C4-2B (cell line): ENCODE measurements at regions not wholly inside any gene's neighbourhood (a gene's known extent, or its start where the extent isn't known, plus 50 kb on each side); places are given as distances from the start of the nearest gene placed in this dataset.

ENCODE experiments used
- CTCF ChIP-seq: fragments of 450-650 bp; conservative IDR thresholded peaks from 2 replicates; pipeline ENCODE4 v1.5.1; 2017; ENCODE audit warnings: mild to moderate bottlenecking
- ZFX ChIP-seq: fragments of 450-650 bp; IDR thresholded peaks from 2 replicates; pipeline ENCODE4 v1.6.1; 2017

DNA sequence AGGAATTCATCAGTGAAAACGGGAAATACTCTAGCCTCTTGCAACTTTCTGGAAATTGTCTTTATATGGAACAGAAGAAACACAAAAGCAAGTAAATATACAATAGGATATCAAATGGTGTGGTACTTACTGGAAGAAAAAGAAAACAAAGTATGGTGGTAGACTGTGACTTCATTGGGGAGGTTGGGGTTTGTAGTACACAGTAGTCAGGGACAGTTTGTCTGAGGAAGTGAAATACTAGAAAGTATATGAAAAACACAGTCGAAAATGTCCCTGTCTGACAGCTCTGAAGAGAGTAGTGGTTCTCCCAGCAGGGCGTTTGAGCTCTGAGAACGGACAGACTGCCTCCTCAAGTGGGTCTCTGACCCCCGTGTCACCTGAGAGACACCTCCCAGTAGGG lies 390.0 kb upstream of the NWD2 start:
- TF ChIP-seq CTCF (no peak), ZFX (no peak)
